HG03571 (cell line): ENCODE measurements at regions not wholly inside any gene's neighbourhood (a gene's known extent, or its start where the extent isn't known, plus 50 kb on each side); places are given as distances from the start of the nearest gene placed in this dataset.

Experiments
- ATAC-seq: cut with Tn5 transposase; IDR thresholded peaks from one replicate; pipeline ENCODE4 v1.9.1; 2021; ENCODE audit not compliant: unreplicated experiment

DNA sequence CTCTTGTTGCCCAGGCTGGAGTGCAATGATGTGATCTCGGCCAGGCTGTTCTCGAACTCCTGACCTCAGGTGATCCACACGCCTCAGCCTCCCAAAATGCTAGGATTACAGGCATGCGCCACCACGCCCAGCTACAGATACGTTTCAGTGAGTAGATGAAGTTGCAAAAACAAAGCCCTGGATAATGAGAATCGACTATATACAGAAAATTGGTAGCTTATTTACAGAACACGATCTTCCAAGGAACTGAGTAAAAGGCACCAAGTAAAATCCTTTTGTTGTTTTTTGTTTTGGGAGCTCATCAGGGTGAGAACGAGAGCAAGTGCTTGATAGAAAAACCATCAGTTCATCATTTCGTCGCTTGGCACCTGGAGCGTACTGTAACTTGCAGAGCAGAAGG, 62.8 kb downstream of the MYCN start:
- ATAC-seq: no peak

GRCh38 chr2:16002575-16002974, 62.2 kb downstream of the MYCN start:
- no peak for ATAC-seq

- no peak for ATAC-seq
Measured at GRCh38 chr2:16002144-16002543, 61.8 kb downstream of the MYCN start.

- no peak for ATAC-seq
Measured at GRCh38 chr2:16000642-16001041, 60.3 kb downstream of the MYCN start.

GRCh38 chr2:15999596-16000469, 59.5 kb downstream of the MYCN start:
- no peak for ATAC-seq

DNA sequence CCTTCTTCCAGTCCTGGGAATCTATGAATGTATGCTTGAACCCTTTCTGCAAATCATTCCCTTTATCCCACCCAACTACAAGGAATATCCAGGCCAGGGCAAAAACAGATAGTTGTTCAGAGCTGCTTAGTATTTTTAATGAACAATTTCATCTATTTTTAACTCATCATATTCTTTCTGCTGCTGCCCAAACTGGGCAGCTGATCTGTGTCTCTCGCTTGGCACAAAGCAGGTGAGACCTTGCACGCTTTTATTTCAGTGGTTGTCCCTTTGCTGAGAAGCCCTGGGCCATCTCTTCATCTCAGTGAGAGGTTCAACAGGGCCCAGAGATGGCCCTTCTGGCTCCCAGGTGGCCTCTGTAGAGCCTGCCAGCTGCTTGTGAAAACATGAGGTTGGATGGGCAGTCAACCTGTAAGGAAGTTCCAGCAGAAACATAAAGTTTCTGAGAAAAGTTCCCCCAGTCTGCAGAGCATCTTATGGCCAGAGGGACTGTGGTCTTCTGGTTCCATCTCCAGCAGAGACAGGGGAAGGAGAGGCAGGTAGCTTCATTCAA, 57.5 kb downstream of the MYCN start:
- ATAC-seq: no peak

DNA sequence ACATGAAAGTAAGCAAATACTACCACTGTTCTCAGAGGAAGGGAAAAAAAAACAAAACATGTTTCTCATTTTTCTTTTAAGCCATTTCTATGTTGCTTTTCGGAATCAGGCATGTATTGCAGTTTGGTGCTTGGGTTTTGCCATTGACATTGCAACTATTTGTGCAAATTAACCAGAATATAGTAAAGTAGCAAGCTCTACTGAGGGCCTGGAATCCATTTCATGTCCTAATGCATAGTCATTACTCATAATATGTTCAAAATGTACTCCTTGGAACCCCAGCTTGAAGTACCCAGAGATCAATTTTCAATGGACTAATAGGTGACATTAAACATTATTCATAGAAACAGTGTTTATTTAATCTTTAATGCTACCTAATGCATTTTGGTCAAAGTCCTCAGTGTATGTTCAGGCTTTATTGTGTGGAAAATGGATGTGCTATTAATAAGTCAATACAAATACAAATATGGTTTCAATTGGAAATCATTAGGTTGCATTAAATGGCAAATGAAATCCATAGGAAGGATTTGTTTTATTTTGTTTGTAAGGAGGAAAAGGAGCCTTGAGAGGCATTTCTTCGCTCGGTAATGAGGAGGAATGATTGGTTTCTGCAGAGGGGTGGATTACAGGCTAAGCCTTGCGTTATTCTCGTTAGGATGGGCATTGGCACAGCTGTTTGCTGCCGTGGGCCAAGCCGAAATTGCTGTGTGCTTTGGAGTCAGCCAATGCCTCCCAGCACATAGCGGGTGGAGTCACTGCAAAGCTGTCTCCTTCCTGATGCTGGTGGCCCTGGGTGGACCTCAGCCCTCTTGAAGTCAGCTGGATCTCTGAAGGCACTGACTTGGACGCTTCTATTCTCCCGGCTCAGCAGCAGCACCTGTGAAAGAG, 56.4 kb downstream of the MYCN start:
- no peak for ATAC-seq
